Caco-2 (cell line): ENCODE measurements at regions not wholly inside any gene's neighbourhood (a gene's known extent, or its start where the extent isn't known, plus 50 kb on each side); places are given as distances from the start of the nearest gene placed in this dataset.

ENCODE experiments used
- BruUV-seq: library from RNA; stranded (reverse); fragments of 400-500 nt; replicated peaks from 2 replicates; lab custom pipeline; 2021; lab: Mats Ljungman, UMichigan
- CTCF ChIA-PET: fragments of 300-600 bp; sonication (Branson Sonifier 250); formaldehyde crosslinking; loops from one replicate; lab custom pipeline; 2022; ENCODE audit warnings: antibody characterized with exemption; lab: Charles Lee
- POLR2A ChIA-PET: fragments of 300-600 bp; sonication (Branson Sonifier 250); formaldehyde crosslinking; loops from one replicate; lab custom pipeline; 2022; ENCODE audit warnings: antibody characterized with exemption; lab: Charles Lee
- DNase-seq, 2 experiments: peaks; one replicate each; pipeline versions ENCODE4 v3.0.0 to v3.0.0-alpha.2; 2020 to 2022
- H3K27me3 ChIP-seq: replicated peaks from 2 replicates; pipeline ENCODE4 v1.6.0; 2011; ENCODE audit warnings: low read length; ENCODE audit not compliant: control insufficient read depth, insufficient read depth
- H3K36me3 ChIP-seq: 2 replicates; pipeline ENCODE4 v1.5.1; 2011; ENCODE audit warnings: low read length; ENCODE audit not compliant: control insufficient read depth, insufficient read depth
- H3K4me1 ChIP-seq: fragments of 250-450 bp; sonication (Bioruptor Pico); 2 replicates; pipeline ENCODE4 v1.5.1; 2020; ENCODE audit warnings: mild to moderate bottlenecking
- H3K4me3 ChIP-seq: 2 replicates; pipeline ENCODE4 v1.5.1; 2011; ENCODE audit warnings: low read depth, mild to moderate bottlenecking, control low read depth, low read length
- H3K9me3 ChIP-seq: fragments of 250-450 bp; sonication (Bioruptor Pico); 2 replicates; pipeline ENCODE4 v1.5.1; 2020; ENCODE audit warnings: mild to moderate bottlenecking, moderate library complexity
- H3K27ac Mint-ChIP-seq: one replicate; pipeline ENCODE4 v1.8.0; 2022; ENCODE audit warnings: mixed read lengths; ENCODE audit not compliant: unreplicated experiment
- H3K27me3 Mint-ChIP-seq: one replicate; pipeline ENCODE4 v1.8.0; 2022; ENCODE audit warnings: mixed read lengths; ENCODE audit not compliant: insufficient read depth, unreplicated experiment
- H3K36me3 Mint-ChIP-seq: one replicate; pipeline ENCODE4 v1.8.0; 2022; ENCODE audit warnings: mild to moderate bottlenecking, mixed read lengths; ENCODE audit not compliant: insufficient read depth, unreplicated experiment
- H3K4me1 Mint-ChIP-seq: one replicate; pipeline ENCODE4 v1.8.0; 2022; ENCODE audit warnings: low read depth, mixed read lengths; ENCODE audit not compliant: unreplicated experiment
- H3K4me3 Mint-ChIP-seq: one replicate; pipeline ENCODE4 v1.8.0; 2022; ENCODE audit warnings: mild to moderate bottlenecking, moderate library complexity, mixed read lengths; ENCODE audit not compliant: unreplicated experiment
- H3K9me3 Mint-ChIP-seq: one replicate; pipeline ENCODE4 v1.8.0; 2022; ENCODE audit warnings: mixed read lengths; ENCODE audit not compliant: unreplicated experiment
- intact Hi-C: fragments of 100-400 bp; cut with micrococcal nuclease; formaldehyde crosslinking; loops from one replicate; pipeline ENCODE4 v1.10.0; 2022; ENCODE audit not compliant: unreplicated experiment
- TF ChIP-seq, protein P1 (sequence below), 2 experiments: fragments of 200-600 bp in 1 of 2; IDR thresholded peaks; 1 replicate in 1 of 2; 2 replicates in 1 of 2; pipeline versions ENCODE4 v1.5.1 to v1.8.0; 2011 to 2022; ENCODE audit warnings: antibody characterized with exemption in 1 of 2, control low read depth in 1 of 2, inconsistent platforms in 1 of 2, low read depth in 1 of 2, low read length in 1 of 2, mild to moderate bottlenecking in 1 of 2, moderate library complexity in 1 of 2; ENCODE audit not compliant: insufficient read depth in 1 of 2, severe bottlenecking in 1 of 2, unreplicated experiment in 1 of 2

- H3K4me3 ChIP-seq, result no peak overlapping the region
- ChIA-PET CTCF (no interaction called here), POLR2A (no interaction called here)
- no peaks in the 10 kb centered on the region for H3K9me3 ChIP-seq
- no peaks in the 10 kb centered on the region for H3K4me1 ChIP-seq
- no peak overlapping the region for H3K27ac Mint-ChIP-seq
- H3K27me3 Mint-ChIP-seq, result no peaks in the 10 kb centered on the region
- no peaks in the 10 kb centered on the region for H3K27me3 ChIP-seq
- H3K36me3 Mint-ChIP-seq, result peaks cover 9% of the 10 kb centered on the region
- TF ChIP-seq, protein P1, sequence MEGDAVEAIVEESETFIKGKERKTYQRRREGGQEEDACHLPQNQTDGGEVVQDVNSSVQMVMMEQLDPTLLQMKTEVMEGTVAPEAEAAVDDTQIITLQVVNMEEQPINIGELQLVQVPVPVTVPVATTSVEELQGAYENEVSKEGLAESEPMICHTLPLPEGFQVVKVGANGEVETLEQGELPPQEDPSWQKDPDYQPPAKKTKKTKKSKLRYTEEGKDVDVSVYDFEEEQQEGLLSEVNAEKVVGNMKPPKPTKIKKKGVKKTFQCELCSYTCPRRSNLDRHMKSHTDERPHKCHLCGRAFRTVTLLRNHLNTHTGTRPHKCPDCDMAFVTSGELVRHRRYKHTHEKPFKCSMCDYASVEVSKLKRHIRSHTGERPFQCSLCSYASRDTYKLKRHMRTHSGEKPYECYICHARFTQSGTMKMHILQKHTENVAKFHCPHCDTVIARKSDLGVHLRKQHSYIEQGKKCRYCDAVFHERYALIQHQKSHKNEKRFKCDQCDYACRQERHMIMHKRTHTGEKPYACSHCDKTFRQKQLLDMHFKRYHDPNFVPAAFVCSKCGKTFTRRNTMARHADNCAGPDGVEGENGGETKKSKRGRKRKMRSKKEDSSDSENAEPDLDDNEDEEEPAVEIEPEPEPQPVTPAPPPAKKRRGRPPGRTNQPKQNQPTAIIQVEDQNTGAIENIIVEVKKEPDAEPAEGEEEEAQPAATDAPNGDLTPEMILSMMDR (IDR thresholded peaks at IDR 0.05; ENCODE audit: insufficient read depth in 1 of 2, low read depth in 1 of 2, low read length in 1 of 2, severe bottlenecking in 1 of 2, unreplicated experiment in 1 of 2), result no peak
- no peak for DNase-seq
- H3K4me3 Mint-ChIP-seq, result no peak overlapping the region
- no TSS peak for BruUV-seq
- H3K36me3 ChIP-seq, result no peaks in the 10 kb centered on the region
- intact Hi-C loops, result no loop called here
- no peaks in the 10 kb centered on the region for H3K4me1 Mint-ChIP-seq
- peaks cover 8% of the 10 kb centered on the region for H3K9me3 Mint-ChIP-seq
Measured at GRCh38 chr18:79629249-79629558, 50.4 kb upstream of the CTDP1 start.

DNA sequence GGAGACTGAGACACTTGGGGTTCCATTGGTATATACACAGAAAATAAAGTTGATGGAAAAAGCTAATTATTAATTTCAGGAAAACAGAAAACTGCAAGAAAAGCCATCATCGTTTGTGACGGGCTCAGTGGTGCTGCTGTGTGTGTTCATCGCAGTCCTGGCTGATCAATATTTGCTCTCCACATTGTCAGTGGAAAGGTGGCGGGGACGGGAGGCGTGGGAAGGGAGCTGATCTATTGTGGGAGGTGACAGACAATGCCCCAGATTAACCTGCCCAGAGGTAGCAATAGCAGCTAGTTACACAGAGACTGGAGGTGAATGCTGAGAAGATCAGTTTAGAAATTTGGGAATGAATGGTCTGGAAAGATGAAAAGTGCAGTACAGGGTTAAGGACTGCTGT, 50.0 kb upstream of the CTDP1 start:
- TF ChIP-seq, protein P1 (IDR thresholded peaks at IDR 0.05; ENCODE audit: insufficient read depth in 1 of 2, low read depth in 1 of 2, low read length in 1 of 2, severe bottlenecking in 1 of 2, unreplicated experiment in 1 of 2), result no peak
- H3K4me3 ChIP-seq, result no peak overlapping the region
- Mint-ChIP-seq H3K4me3 (no peak overlapping the region), H3K4me1 (no peaks in the 10 kb centered on the region), H3K36me3 (peaks cover 9% of the 10 kb centered on the region), H3K27me3 (no peaks in the 10 kb centered on the region), H3K27ac (no peak overlapping the region), H3K9me3 (peaks cover 8% of the 10 kb centered on the region)
- no TSS peak for BruUV-seq
- H3K9me3 ChIP-seq, result no peaks in the 10 kb centered on the region
- no peaks in the 10 kb centered on the region for H3K36me3 ChIP-seq
- ChIA-PET POLR2A (no interaction called here), CTCF (no interaction called here)
- no peak for DNase-seq
- H3K4me1 ChIP-seq, result no peaks in the 10 kb centered on the region
- intact Hi-C loops, result no loop called here
- H3K27me3 ChIP-seq, result no peaks in the 10 kb centered on the region
